GM19452 (cell line): ENCODE measurements at regions not wholly inside any gene's neighbourhood (a gene's known extent, or its start where the extent isn't known, plus 50 kb on each side); places are given as distances from the start of the nearest gene placed in this dataset.
A peak's percentile ranks its signal among the peaks of the same experiment; 100 is the strongest.

Source experiments
- ATAC-seq: cut with Tn5 transposase; IDR thresholded peaks from one replicate; pipeline ENCODE4 v1.9.1; 2021; ENCODE audit not compliant: unreplicated experiment

DNA sequence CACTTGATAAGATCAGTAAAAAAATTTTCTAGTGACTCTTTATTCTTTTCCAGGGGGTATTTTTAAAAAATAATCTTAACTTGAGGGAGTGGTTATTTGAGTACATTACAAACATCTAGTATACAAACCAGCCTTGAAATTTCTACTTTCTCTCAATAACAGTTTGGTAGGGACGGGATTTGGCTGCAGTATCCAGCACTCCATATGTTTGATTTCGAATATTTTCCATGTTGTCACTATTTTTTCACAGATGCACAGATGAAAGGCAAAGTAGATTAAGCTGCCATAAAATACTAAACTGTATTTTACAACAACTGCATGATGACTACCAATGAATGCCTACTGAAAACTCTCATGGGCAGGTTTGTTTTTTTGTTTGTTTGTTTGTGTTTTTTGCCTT lies 225.0 kb downstream of the COX7B2 start:
- no peak for ATAC-seq

DNA sequence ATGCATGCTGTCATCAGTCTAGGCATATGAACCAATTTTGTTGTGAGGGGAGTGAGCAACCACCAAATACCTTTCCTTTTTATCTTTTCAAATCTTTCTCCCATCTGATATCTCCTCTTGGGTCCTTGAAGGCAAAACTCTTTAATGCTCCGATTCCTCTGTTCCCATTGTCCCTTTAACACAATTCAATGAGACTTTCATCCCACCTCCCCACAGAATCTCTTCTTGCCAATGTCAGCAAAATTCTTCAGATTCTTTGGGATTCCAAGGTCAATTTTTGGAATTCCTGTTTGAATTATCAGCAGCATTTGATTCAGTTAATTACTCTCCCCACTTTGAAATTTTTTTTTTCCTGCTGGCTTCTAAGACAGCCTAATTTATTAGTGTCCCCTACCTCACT lies 232.7 kb downstream of the COX7B2 start:
- ATAC-seq: no peak

DNA sequence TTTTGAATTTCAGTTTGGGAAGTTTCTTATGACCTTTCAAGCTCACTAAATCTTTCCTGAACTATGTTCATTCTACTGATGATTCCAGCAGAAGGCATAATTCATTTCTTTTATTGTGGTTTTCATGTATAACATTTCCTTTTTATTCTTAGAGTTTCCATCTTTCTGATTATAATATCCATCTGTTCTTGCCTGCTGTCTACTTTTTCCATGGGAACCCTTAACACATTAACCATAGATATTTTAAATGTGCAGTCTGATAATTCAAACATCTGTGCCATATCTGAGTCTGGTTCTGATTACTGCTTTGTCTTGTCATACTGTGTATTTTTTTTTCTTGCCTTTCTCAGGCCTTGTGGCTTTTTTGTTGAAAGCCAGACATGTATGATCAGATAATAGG lies 234.7 kb downstream of the COX7B2 start:
- no peak for ATAC-seq

DNA sequence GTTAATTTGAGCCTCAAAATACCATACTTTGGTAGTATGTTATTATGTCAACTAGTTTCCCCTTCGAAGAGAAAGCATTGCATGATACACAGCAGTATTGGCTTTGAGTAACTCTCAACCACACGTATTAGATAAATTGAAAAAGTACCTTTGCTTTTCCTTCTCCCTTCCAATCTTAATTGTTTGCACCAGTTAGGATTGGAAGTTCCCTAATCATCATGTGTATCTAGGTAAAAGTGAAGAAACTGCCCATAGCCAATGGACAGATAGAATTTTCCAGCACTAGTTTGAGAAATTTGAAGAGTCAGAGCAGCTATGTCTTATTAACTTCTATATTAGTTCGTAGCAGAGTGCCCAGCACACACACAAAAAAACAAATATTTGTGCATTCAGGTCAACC lies 241.3 kb downstream of the COX7B2 start:
- no peak for ATAC-seq

DNA sequence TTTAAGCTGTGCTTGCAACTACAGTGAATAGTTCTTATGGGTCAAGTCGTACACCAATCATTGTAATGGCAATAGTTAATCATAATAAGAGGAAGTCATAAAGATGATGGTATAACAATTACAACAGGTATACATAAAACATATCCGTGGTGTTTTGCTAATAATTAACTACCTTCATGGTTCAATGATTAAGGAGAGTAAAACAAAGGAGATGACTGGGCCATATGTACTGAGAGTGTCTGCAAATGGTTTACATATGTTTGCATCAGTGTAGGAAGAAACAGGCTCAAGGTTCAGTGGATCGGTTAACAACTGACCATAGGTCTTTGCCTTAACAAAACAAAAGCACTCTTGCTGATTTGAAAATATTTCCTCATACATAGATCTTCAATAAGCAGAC lies 253.0 kb downstream of the COX7B2 start:
- ATAC-seq: no peak

DNA sequence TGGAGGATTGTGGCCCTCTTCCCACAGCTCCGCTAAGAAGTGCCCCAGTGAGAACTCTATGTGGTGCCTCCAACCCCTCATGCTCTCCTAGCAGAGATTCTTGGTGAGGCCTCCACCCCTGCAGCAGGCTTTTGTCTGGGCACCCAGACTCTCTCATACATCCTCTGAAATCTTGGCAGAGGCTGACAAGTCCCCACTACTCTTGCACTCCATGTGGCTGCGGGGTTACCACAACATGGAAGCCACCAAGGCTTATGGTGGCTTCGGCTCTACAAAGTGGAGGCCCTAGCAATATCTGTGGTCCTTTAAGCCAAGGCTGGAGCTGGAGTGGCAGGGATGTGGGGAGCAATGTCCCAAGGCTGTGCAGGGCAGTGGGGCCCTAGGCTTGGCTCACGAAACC lies 255.2 kb downstream of the COX7B2 start:
- no peak for ATAC-seq

DNA sequence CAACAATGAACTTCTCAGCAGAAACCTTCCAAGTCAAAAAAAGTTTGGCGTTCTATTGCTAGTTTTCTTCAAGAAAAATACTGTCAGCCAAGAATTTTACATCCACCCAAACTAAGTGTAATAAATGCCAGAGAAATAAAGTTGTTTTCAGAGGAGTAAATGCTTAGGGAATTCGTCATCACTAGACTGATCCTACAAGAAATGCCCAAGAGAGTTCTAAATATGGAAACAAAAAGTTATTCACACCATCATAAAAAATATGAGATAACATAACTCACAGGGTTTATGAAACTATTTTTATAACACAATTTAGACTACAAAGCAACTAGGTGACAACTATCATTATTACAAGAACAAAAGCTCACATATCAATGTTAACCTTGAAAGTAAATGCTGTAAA lies 259.5 kb upstream of the GABRA2 start:
- ATAC-seq: no peak

DNA sequence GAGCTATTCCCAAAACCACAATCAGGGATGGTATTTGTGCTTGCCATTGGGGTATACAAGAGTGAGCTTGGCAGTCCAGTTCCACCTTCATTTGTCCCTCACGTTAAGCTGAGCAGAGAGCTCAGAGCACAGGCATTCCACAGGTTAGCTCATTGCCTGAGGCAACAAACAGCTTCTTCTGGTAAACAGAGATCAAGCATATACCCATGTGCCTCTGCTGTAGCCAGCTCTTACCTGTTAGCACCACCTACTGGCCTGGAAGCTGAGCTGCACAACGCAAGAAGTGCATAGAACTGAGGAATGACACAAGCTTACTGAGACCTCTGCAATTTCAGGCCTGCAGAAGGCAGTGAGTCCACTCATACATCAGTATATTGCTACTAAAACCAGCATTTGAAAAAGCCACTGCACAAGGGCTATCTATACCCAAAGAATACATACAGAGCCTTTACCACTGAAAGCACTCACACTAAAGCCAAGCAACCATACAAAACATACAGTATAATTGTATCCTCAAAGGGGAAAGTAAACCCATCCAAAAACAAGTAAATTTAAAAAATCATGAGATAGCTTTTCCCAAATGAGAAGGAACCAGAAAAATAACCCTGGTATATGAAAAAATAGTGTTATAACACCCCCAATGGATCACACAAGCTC lies 258.3 kb upstream of the GABRA2 start:
- ATAC-seq: peak; percentile 89

DNA sequence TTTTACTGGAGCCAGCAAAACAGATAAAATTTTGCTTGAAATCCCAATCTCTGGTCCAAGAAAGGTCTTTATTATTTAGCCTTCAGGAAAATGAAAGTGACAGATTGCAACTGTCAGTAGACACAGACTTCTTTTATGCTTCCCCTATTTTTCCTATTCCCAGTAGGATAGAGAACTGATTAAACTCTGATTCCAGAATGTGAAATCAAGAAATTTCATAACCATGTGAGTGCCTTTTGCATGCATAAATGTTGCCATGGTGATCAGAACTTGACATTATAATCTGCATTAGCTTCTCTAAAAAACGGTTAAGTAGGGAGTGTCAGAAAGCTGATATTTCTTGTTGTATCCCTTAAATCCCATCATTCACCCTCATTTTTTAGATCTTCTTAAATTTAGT lies 255.2 kb upstream of the GABRA2 start:
- ATAC-seq: no peak
